DMS 273 (cell line): ENCODE measurements at regions not wholly inside any gene's neighbourhood (a gene's known extent, or its start where the extent isn't known, plus 50 kb on each side); places are given as distances from the start of the nearest gene placed in this dataset.

Source experiments
- DNase-seq: peaks from one replicate; lab custom pipeline; 2025; ENCODE audit not compliant: unreplicated experiment; lab: John Stamatoyannopoulos, UW

DNA sequence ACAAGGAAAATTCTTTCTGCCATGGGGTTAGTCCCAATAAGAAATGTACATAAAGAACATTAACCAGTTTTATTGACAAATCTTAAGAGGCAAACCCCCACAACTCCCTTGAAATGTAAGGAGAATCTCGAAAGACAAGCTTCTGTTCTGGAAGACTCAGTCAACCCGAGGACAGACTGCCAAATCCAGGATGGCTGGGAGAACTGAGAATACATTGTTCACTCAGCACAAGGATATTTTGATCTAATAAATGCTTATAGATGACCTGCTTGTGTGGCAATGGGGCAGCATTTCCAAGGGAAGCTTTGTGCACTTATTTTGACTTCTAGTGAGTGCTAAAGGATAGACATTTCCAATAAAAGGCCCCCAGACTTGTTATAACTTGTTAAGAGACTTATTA lies 280.4 kb downstream of the DHX15 start:
- DNase-seq = no peak

DNA sequence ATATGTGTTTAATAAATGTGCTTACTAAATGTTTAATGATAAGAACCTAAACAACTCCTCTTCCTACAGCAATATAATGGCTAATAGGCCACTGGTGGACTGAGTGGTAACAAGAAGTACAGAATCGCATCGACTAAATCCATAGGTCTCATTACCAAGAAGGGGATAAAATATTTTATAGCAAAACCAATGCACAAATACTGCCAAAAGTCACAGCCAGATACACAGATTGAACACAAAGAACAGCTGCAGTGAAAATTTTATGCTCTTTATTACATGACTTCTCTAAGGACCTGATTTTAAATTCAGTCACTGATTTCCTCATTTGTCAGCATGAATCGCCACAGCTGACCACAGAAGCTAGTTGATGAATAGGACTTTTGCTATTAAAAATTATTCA lies 285.4 kb downstream of the DHX15 start:
- DNase-seq = no peak

DNA sequence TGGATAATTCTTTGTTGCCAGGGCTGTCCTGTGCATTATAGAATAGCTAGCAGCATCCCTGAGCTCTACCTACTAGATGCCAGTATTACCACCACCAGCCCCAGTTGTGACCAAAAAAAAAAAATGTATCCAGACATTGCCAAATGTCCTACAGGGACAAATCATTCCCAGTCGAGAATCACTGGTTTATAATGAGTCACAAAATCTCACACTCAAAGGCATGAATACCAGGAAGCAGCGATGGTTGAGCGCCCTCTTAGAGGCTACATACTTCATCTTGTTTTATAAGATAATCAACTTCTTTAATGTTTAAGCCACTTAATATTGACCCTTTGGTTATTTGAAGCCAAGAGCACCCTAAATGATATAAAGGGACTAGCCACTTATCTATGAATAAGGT lies 297.3 kb downstream of the DHX15 start:
- no peak for DNase-seq

GRCh38 chr4:24285759-24286158 lies 298.6 kb downstream of the DHX15 start:
- DNase-seq = no peak

- no peak for DNase-seq
These were observed 301.9 kb downstream of the DHX15 start for GRCh38 chr4:24282446-24282845.

- no peak for DNase-seq
These were observed 304.4 kb downstream of the DHX15 start for GRCh38 chr4:24279911-24280375.

GRCh38 chr4:24279469-24279868 lies 304.9 kb downstream of the DHX15 start:
- DNase-seq = no peak

- no peak for DNase-seq
These were observed 305.7 kb downstream of the DHX15 start for GRCh38 chr4:24278693-24279092.

GRCh38 chr4:24274381-24274941 lies 309.9 kb downstream of the DHX15 start:
- DNase-seq = no peak

- no peak for DNase-seq
These were observed 311.2 kb downstream of the DHX15 start for GRCh38 chr4:24273136-24273535.

DNA sequence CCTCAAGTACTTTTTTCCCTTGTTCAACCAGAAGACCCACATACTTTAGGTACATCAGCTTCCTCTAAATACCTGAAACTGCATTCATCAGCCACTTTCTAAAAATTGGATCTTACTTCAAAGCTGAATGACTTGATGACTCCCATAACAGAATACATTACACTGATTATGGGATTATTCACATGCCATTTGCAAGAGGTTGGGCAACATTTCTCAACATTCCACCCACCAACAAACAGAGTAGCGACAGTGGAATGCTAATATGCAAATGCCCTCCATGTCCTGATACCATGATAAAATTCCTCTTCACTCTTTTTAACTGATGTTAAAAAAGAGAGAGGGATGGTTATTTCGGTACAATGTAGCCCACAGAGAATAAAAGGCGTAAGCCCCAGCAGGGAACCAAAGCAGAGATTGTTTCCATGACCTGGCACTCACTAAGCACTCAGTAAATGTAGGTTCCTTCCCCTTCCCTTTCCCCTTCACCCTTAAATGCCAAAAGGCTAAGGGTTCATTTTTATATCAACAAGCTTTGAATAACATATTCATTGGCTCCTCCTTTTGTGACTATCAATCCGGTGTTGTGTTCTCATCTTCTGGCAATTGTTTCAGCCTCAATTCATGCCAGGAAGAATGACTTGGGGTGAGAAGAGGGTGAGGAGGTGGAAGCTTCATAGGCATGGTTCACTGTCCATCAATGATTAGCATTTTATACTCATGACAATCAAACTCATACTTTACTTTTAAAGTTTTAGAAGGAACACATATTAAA lies 317.2 kb downstream of the DHX15 start:
- no peak for DNase-seq

GRCh38 chr4:24265989-24266388 lies 318.4 kb downstream of the DHX15 start:
- DNase-seq = no peak

DNA sequence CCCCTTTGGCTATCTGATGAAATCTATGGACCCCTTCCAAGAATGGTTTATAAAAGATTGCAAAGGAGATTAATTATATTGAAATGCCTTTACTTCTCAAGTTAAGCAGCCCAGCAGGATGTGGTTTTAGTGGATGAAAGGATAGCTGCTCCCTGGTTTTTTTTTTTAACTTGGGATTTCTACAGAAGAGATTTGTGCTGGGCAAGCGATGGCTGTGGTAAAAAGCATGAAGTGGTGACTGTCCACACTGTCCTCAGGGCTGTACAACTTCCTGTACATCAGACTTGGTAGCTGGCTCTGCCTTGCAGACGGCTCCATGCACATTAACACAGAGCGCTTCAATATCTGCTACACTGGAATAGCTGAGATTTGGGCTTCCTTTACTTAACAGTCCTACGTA lies 321.7 kb downstream of the DHX15 start:
- DNase-seq = no peak

DNA sequence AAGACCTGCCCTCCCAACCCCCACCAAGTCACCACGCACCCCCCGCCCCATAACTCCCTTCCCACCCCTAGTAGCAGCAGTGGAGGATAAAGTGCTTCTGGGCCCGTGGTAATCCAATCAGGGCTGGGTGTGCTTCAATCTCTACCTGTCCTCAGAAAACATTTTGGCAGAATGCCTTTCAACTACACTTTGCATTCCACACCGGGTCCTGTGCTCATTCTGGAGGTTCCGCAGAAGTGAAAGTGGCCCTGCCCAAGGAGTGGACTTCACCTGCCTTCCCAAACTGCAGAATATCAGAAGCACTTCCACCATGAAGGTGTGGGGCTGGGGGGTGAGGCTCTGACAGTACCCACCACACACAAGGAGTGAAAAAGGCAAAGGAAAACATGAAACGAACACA lies 322.3 kb downstream of the DHX15 start:
- peak; percentile 5 for DNase-seq

GRCh38 chr4:24260923-24261564 lies 323.3 kb downstream of the DHX15 start:
- DNase-seq = no peak

GRCh38 chr4:24260133-24260715 lies 324.1 kb downstream of the DHX15 start:
- DNase-seq = no peak

DNA sequence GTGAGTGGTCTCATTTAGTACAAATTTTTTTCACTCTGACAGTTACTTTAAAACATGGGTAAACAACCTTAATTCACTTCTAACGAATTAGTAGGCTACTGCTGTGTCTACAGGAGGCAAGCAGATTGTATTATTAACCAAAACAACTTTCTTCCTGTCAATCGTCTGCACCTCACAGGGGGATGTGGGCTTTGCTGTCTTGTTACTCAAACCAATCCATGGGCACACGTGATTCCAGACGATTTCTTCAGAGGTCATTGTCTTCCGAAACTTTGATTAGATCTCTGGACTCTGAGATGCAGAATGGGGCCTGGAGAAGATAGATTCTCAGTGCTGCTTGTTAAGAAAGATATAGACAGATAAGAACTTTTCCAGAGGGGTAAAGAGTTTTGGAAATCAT lies 327.8 kb downstream of the DHX15 start:
- DNase-seq = no peak

- DNase-seq = no peak
These were observed 328.3 kb downstream of the DHX15 start for GRCh38 chr4:24256066-24256465.

DNA sequence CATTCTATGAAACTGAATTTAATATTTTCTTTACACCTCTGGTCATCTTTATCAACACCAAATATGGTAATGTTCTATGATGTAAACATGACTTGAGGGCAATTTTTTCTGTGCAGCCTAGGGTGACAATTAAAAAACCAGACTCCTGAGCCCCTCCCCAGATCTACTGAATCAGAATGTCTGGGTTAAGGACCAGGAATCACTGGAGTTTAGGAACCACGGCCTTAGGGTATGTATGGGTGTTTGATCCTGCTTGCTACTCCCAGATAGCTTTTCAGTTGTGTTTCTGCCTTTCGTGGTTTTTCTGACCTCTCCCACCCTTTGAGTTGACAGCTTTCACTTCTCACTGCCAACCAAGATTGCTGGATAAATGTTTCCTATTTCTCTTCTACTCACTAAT lies 332.2 kb downstream of the DHX15 start:
- no peak for DNase-seq

DNA sequence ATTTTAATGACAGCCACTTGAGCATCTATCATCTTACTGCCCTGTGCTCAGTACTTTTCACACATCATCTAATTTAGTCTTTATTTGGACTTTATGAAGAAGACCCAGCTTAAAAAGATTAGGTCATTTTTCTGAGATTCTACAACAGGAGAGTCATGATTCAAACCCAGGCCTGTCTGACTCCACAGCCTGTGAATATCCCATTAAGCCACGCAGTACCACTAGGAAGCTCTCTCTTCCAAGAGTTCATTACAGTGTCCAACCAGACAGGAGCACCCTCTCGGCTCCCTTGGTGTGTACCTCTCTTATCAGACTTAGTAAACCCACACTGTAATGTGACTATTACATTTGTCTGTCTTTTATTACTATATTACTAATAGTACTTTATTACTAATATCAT lies 332.8 kb downstream of the DHX15 start:
- DNase-seq = no peak

DNA sequence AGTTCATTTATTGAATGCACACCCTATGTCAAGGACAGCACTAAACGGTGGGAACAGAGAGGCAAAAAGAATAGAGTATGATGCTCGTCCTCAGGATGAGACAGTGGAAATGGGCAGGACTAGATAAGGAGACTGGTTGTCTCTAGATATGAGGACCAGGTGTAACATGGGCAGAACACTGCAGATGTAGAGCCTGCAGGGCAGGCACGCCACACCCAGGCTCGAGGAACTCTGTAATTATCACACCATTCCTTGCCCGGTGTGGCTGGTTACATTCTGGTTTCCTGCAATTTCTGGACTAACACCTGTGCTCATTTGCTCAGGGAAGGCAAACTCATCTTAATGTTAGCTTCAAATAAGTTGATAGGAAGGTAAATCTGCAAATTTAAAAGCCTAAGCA lies 334.4 kb downstream of the DHX15 start:
- DNase-seq = no peak
